Testis (tissue), 2 donors: ENCODE measurements at regions not wholly inside any gene's neighbourhood (a gene's known extent, or its start where the extent isn't known, plus 50 kb on each side); places are given as distances from the start of the nearest gene placed in this dataset.

Source experiments
- CTCF ChIP-seq, 3 experiments: fragments of 450-650 bp in 2 of 3; fragments of 200-600 bp in 1 of 3; sonication (generic) in 1 of 3; IDR thresholded peaks; one replicate each; pipeline ENCODE4 v1.5.1; 2016 to 2019; ENCODE audit warnings: antibody characterized with exemption in 3 of 3, mild to moderate bottlenecking in 2 of 3, moderate library complexity in 1 of 3
- POLR2A ChIP-seq: fragments of 450-650 bp; IDR thresholded peaks from one replicate; pipeline ENCODE4 v1.6.1; 2017; ENCODE audit warnings: antibody characterized with exemption, mild to moderate bottlenecking, moderate library complexity

GRCh38 chr12:17283563-17283962, 677.6 kb upstream of the LMO3 start:
- TF ChIP-seq CTCF (IDR thresholded peaks at IDR 0.05): no peak
- TF ChIP-seq POLR2A: no peak
